HEK293T (cell line): ENCODE measurements at regions not wholly inside any gene's neighbourhood (a gene's known extent, or its start where the extent isn't known, plus 50 kb on each side); places are given as distances from the start of the nearest gene placed in this dataset.

ENCODE experiments used
- CTCF ChIA-PET: fragments of 350-600 bp; formaldehyde crosslinking; extraction: SDS; loops from one replicate; lab custom pipeline; 2021; ENCODE audit warnings: antibody characterized with exemption, inconsistent platforms; lab: Yijun Ruan, JAX
- POLR2A ChIA-PET: fragments of 350-600 bp; formaldehyde crosslinking; extraction: SDS; loops from one replicate; lab custom pipeline; 2020; ENCODE audit warnings: antibody characterized with exemption, inconsistent platforms; lab: Yijun Ruan, JAX
- DNase-seq: peaks from one replicate; pipeline ENCODE4 v3.0.0; 2012; ENCODE audit warnings: mixed read lengths; ENCODE audit errors: extremely low spot score
- ARNT ChIP-seq: fragments of 450-650 bp; IDR thresholded peaks from 2 replicates; pipeline ENCODE4 v1.6.1; 2017; ENCODE audit warnings: mild to moderate bottlenecking
- BHLHE40 ChIP-seq: fragments of 450-650 bp; IDR thresholded peaks from 2 replicates; pipeline ENCODE4 v1.6.1; 2016; ENCODE audit warnings: mild to moderate bottlenecking, moderate library complexity, borderline replicate concordance
- CTBP1 ChIP-seq: fragments of 450-650 bp; IDR thresholded peaks from 2 replicates; pipeline ENCODE4 v1.6.1; 2016; ENCODE audit warnings: borderline replicate concordance
- ELF4 ChIP-seq: fragments of 450-650 bp; IDR thresholded peaks from 2 replicates; pipeline ENCODE4 v1.6.1; 2017; ENCODE audit warnings: antibody characterized with exemption
- FOXA1 ChIP-seq: fragments of 450-650 bp; IDR thresholded peaks from 2 replicates; pipeline ENCODE4 v1.6.1; 2016; ENCODE audit warnings: mild to moderate bottlenecking
- FOXK2 ChIP-seq: fragments of 450-650 bp; IDR thresholded peaks from 2 replicates; pipeline ENCODE4 v1.6.1; 2016; ENCODE audit warnings: mild to moderate bottlenecking
- FOXM1 ChIP-seq: fragments of 450-650 bp; IDR thresholded peaks from 2 replicates; pipeline ENCODE4 v1.6.1; 2017; ENCODE audit warnings: mild to moderate bottlenecking, borderline replicate concordance
- HDGF ChIP-seq: fragments of 450-650 bp; IDR thresholded peaks from 2 replicates; pipeline ENCODE4 v1.6.1; 2017; ENCODE audit warnings: antibody characterized with exemption, borderline replicate concordance
- L3MBTL2 ChIP-seq: fragments of 450-650 bp; conservative IDR thresholded peaks from 2 replicates; pipeline ENCODE4 v1.6.1; 2016; ENCODE audit warnings: mild to moderate bottlenecking
- LEF1 ChIP-seq: fragments of 450-650 bp; IDR thresholded peaks from 2 replicates; pipeline ENCODE4 v1.6.1; 2017; ENCODE audit warnings: mild to moderate bottlenecking, borderline replicate concordance
- NFRKB ChIP-seq: fragments of 450-650 bp; IDR thresholded peaks from 2 replicates; pipeline ENCODE4 v1.6.1; 2016; ENCODE audit warnings: mild to moderate bottlenecking, moderate library complexity
- SP1 ChIP-seq: fragments of 450-650 bp; IDR thresholded peaks from 2 replicates; pipeline ENCODE4 v1.6.1; 2017
- SUZ12 ChIP-seq: fragments of 450-650 bp; IDR thresholded peaks from 2 replicates; pipeline ENCODE4 v1.6.1; 2016; ENCODE audit warnings: mild to moderate bottlenecking
- TARDBP ChIP-seq: fragments of 450-650 bp; IDR thresholded peaks from 2 replicates; pipeline ENCODE4 v1.6.1; 2016
- ZNF384 ChIP-seq: fragments of 450-650 bp; IDR thresholded peaks from 2 replicates; pipeline ENCODE4 v1.6.1; 2016
- TF ChIP-seq, protein P1 (sequence below): fragments of 450-650 bp; IDR thresholded peaks from 2 replicates; pipeline ENCODE4 v1.6.1; 2016

DNA sequence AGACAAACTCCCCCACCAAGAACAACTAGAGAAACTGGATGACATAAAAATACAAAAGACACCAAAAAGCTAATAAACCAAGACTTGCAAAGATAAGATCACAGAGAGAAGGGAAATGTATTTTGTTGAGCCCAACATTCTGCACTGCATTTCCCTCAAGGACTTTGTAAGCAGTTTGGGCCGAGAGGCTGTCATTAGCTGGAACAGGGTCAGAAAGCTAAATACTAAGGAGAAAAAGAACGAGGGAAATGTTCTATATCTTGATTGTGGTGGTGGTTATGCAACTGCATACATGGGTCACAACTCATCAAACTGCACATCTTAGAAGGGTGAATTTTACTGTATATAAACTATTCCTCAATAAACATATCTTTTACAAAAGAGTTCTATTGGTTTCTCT lies 315.0 kb downstream of the IPMK start:
- POLR2A ChIA-PET, result no interaction called here
- no peak for DNase-seq
- CTCF ChIA-PET, result no interaction called here
- TF ChIP-seq FOXK2, result no peak
- no peak for TF ChIP-seq HDGF

- DNase-seq, result no peak
- CTCF ChIA-PET, result no interaction called here
- TF ChIP-seq ZNF384 (no peak), ARNT (no peak), FOXA1 (no peak), HDGF (no peak), TARDBP (no peak), NFRKB (no peak), LEF1 (no peak), ELF4 (no peak), SP1 (no peak), BHLHE40 (no peak), L3MBTL2 (no peak), FOXK2 (no peak), CTBP1 (no peak)
- POLR2A ChIA-PET, result no interaction called here
These were observed 317.2 kb downstream of the IPMK start for GRCh38 chr10:57950442-57950974.

DNA sequence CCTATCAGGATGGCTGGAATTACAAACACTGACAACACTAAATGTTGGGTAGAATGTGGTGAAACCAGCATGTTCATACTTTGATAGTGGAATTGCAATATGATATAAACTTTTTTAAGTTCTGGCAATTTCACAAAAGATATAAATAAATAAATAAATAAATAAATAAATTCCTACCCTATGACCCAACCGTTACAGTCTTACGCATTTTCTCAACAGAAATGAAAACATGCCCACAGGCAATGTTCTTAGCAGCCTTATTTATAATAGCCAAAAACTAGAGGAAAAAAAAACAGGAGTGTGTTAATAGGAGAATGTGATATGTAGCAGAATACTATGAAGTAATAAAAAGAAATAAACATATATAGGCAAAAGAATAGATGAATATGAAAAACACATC lies 318.9 kb downstream of the IPMK start:
- CTCF ChIA-PET, result no interaction called here
- POLR2A ChIA-PET, result no interaction called here
- DNase-seq, result no peak
- TF ChIP-seq SP1 (no peak), ZNF384 (no peak), BHLHE40 (no peak), HDGF (no peak), L3MBTL2 (no peak), ARNT (no peak), TARDBP (no peak), FOXK2 (no peak), CTBP1 (no peak)

GRCh38 chr10:57946833-57947232 lies 320.9 kb downstream of the IPMK start:
- TF ChIP-seq ELF4 (no peak), SUZ12 (no peak), ZNF384 (no peak), ARNT (no peak), HDGF (no peak), CTBP1 (no peak), TARDBP (no peak), LEF1 (no peak), L3MBTL2 (no peak), FOXM1 (no peak), FOXA1 (no peak), BHLHE40 (no peak), SP1 (no peak)
- TF ChIP-seq, protein P1, sequence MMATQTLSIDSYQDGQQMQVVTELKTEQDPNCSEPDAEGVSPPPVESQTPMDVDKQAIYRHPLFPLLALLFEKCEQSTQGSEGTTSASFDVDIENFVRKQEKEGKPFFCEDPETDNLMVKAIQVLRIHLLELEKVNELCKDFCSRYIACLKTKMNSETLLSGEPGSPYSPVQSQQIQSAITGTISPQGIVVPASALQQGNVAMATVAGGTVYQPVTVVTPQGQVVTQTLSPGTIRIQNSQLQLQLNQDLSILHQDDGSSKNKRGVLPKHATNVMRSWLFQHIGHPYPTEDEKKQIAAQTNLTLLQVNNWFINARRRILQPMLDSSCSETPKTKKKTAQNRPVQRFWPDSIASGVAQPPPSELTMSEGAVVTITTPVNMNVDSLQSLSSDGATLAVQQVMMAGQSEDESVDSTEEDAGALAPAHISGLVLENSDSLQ, result no peak
- DNase-seq, result no peak
- CTCF ChIA-PET, result no interaction called here
- POLR2A ChIA-PET, result no interaction called here

- POLR2A ChIA-PET, result no interaction called here
- CTCF ChIA-PET, result no interaction called here
- TF ChIP-seq FOXM1 (no peak), CTBP1 (no peak), BHLHE40 (no peak), L3MBTL2 (no peak), SP1 (no peak), FOXA1 (no peak), ELF4 (no peak), NFRKB (no peak), LEF1 (no peak), HDGF (no peak), ZNF384 (no peak), TARDBP (no peak), FOXK2 (no peak), SUZ12 (no peak)
- TF ChIP-seq, protein P1, result no peak
- DNase-seq, result no peak
These were observed 324.0 kb downstream of the IPMK start for GRCh38 chr10:57943701-57944100.

GRCh38 chr10:57925045-57925444 lies 342.6 kb downstream of the IPMK start:
- ChIA-PET POLR2A (no interaction called here), CTCF (no interaction called here)
- TF ChIP-seq FOXK2 (no peak), ELF4 (no peak), SP1 (no peak), FOXM1 (no peak), ARNT (no peak)
- no peak for DNase-seq

- no peak for DNase-seq
- no peak for TF ChIP-seq ELF4
- TF ChIP-seq HDGF, result no peak
- TF ChIP-seq ZNF384, result no peak
- no peak for TF ChIP-seq CTBP1
- no peak for TF ChIP-seq BHLHE40
- TF ChIP-seq ARNT, result no peak
- no peak for TF ChIP-seq FOXK2
- ChIA-PET POLR2A (no interaction called here), CTCF (no interaction called here)
These were observed 346.6 kb downstream of the IPMK start for GRCh38 chr10:57921140-57921539.
